Chondrocyte (in vitro differentiated cells): ENCODE measurements at regions not wholly inside any gene's neighbourhood (a gene's known extent, or its start where the extent isn't known, plus 50 kb on each side); places are given as distances from the start of the nearest gene placed in this dataset.

ENCODE experiments used
- DNase-seq: peaks from one replicate; pipeline ENCODE4 v3.0.0; 2021; ENCODE audit warnings: mixed read lengths, low spot score
- H3K27ac Mint-ChIP-seq: one replicate; pipeline ENCODE4 v1.8.0; 2021; ENCODE audit warnings: mild to moderate bottlenecking, moderate library complexity, mixed read lengths; ENCODE audit not compliant: unreplicated experiment
- H3K27me3 Mint-ChIP-seq: 2 replicates; pipeline ENCODE4 v1.8.0; 2021; ENCODE audit warnings: low read depth, mixed read lengths
- H3K36me3 Mint-ChIP-seq: 2 replicates; pipeline ENCODE4 v1.8.0; 2021; ENCODE audit warnings: low read depth, mixed read lengths
- H3K4me1 Mint-ChIP-seq: 2 replicates; pipeline ENCODE4 v1.8.0; 2021; ENCODE audit warnings: low read depth, mild to moderate bottlenecking, mixed read lengths
- H3K4me3 Mint-ChIP-seq: one replicate; pipeline ENCODE4 v1.8.0; 2021; ENCODE audit warnings: mild to moderate bottlenecking, moderate library complexity, mixed read lengths; ENCODE audit not compliant: unreplicated experiment
- H3K9me3 Mint-ChIP-seq: 2 replicates; pipeline ENCODE4 v1.8.0; 2021; ENCODE audit warnings: low read depth, mixed read lengths
- TF ChIP-seq, protein P1 (sequence below): fragments of 200-600 bp; sonication (generic); IDR thresholded peaks from 2 replicates; pipeline ENCODE4 v1.5.0; 2021; ENCODE audit warnings: antibody characterized with exemption, mild to moderate bottlenecking, moderate library complexity

- Mint-ChIP-seq H3K36me3 (peaks cover 5% of the 10 kb centered on the region), H3K4me1 (peaks cover 23% of the 10 kb centered on the region), H3K27ac (no peak overlapping the region), H3K9me3 (no peaks in the 10 kb centered on the region), H3K4me3 (no peak overlapping the region), H3K27me3 (peaks cover 9% of the 10 kb centered on the region)
- DNase-seq = no peak
- TF ChIP-seq, protein P1, sequence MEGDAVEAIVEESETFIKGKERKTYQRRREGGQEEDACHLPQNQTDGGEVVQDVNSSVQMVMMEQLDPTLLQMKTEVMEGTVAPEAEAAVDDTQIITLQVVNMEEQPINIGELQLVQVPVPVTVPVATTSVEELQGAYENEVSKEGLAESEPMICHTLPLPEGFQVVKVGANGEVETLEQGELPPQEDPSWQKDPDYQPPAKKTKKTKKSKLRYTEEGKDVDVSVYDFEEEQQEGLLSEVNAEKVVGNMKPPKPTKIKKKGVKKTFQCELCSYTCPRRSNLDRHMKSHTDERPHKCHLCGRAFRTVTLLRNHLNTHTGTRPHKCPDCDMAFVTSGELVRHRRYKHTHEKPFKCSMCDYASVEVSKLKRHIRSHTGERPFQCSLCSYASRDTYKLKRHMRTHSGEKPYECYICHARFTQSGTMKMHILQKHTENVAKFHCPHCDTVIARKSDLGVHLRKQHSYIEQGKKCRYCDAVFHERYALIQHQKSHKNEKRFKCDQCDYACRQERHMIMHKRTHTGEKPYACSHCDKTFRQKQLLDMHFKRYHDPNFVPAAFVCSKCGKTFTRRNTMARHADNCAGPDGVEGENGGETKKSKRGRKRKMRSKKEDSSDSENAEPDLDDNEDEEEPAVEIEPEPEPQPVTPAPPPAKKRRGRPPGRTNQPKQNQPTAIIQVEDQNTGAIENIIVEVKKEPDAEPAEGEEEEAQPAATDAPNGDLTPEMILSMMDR = no peak
These were observed 154.5 kb upstream of the ZNF32 start for GRCh38 chr10:43802988-43803696.

DNA sequence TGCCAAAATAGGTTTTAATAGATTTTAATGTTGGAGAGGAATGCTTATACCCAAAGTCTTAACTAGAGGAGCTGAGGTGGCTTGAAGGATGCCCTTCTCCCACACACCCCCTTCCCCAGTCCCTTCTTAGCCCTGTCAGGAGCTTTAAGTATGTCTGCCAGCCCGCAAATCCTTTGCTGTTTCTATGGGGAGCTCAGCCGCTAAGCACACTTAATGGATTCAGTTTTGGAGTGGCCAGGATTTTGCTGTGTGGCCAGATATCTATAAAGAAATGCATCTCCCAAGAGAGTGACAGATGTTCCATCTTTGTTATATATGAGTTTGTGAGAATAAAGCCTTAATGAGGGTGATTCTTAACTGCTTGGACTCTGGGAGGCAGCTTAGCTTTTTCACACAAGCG is 152.9 kb upstream of the ZNF32 start:
- H3K27ac Mint-ChIP-seq = no peak overlapping the region
- H3K27me3 Mint-ChIP-seq = peaks cover 9% of the 10 kb centered on the region
- peaks cover 8% of the 10 kb centered on the region for H3K4me1 Mint-ChIP-seq
- TF ChIP-seq, protein P1 = no peak
- H3K36me3 Mint-ChIP-seq = peaks cover 5% of the 10 kb centered on the region
- no peak for DNase-seq
- no peaks in the 10 kb centered on the region for H3K9me3 Mint-ChIP-seq
- no peak overlapping the region for H3K4me3 Mint-ChIP-seq

DNA sequence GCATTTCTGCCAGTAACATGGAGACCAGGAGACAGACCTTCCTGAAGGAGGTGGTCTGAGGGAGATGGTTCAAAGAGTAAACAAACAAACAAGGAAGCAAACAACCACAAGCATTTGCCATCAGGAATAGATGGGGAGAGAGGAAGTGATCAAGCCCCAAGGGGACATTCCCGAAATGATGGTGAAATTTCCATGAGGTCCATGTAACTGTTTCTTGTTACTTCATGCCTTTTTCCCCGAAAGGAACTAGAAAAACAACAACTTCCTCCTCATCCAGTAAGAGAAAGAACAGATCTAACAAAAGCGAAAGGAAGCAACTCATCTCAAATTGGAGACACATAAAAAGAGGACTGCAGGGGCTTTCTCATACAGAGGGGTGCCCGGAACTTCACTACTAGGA is 152.5 kb upstream of the ZNF32 start:
- H3K9me3 Mint-ChIP-seq = no peaks in the 10 kb centered on the region
- peaks cover 5% of the 10 kb centered on the region for H3K36me3 Mint-ChIP-seq
- H3K27ac Mint-ChIP-seq = no peak overlapping the region
- no peak for DNase-seq
- TF ChIP-seq, protein P1 = no peak
- peaks cover 9% of the 10 kb centered on the region for H3K27me3 Mint-ChIP-seq
- no peak overlapping the region for H3K4me3 Mint-ChIP-seq
- peaks cover 3% of the 10 kb centered on the region for H3K4me1 Mint-ChIP-seq

- peaks cover 5% of the 10 kb centered on the region for H3K36me3 Mint-ChIP-seq
- no peak for DNase-seq
- TF ChIP-seq, protein P1 = no peak
These were observed 148.1 kb upstream of the ZNF32 start for GRCh38 chr10:43796781-43797180.

GRCh38 chr10:43795639-43796038 is 147.0 kb upstream of the ZNF32 start:
- H3K27ac Mint-ChIP-seq = no peak overlapping the region
- H3K4me3 Mint-ChIP-seq = no peak overlapping the region
- TF ChIP-seq, protein P1 = no peak
- no peaks in the 10 kb centered on the region for H3K9me3 Mint-ChIP-seq
- H3K4me1 Mint-ChIP-seq = no peaks in the 10 kb centered on the region
- no peak for DNase-seq
- H3K36me3 Mint-ChIP-seq = peaks cover 5% of the 10 kb centered on the region
- peaks cover 7% of the 10 kb centered on the region for H3K27me3 Mint-ChIP-seq

More at GRCh38 chr10:43796781-43797180, 148.1 kb upstream of the ZNF32 start:
- Mint-ChIP-seq H3K27ac (no peak overlapping the region), H3K4me1 (no peaks in the 10 kb centered on the region), H3K9me3 (no peaks in the 10 kb centered on the region), H3K4me3 (no peak overlapping the region), H3K27me3 (peaks cover 9% of the 10 kb centered on the region)
